ENCODE measurements at regions not wholly inside any gene's neighbourhood (a gene's known extent, or its start where the extent isn't known, plus 50 kb on each side); places are given as distances from the start of the nearest gene placed in this dataset.
A peak's percentile ranks its signal among the peaks of the same experiment; 100 is the strongest.

- 67 to 79% methylated on average over 3 of the region's 3 CpGs for WGBS, 2 experiments (ENCODE audit: low coverage in 1 of 2, low lambda C conversion rate in 2 of 2, missing lambda C conversion rate in 2 of 2)
- in situ Hi-C loops (cut with MboI): no loop called here
These were observed 63.4 kb upstream of the EXOC1L start for GRCh38 chr4:55756208-55756607.

GRCh38 chr4:55757356-55757952 is 62.1 kb upstream of the EXOC1L start:
- no peak for DNase-seq
- H3K4me1 ChIP-seq (ENCODE audit: insufficient read depth): peaks cover 22% of the 10 kb centered on the region
- H3K9me3 ChIP-seq (ENCODE audit: low read depth): no peaks in the 10 kb centered on the region
- H3K4me3 ChIP-seq: no peak overlapping the region
- no peaks in the 10 kb centered on the region for H3K9me2 ChIP-seq (ENCODE audit: insufficient read depth)
- H3F3A ChIP-seq (ENCODE audit: insufficient read depth): peaks cover 13% of the 10 kb centered on the region
- no peak overlapping the region for H3K27ac ChIP-seq
- H3K4me2 ChIP-seq (ENCODE audit: unreplicated experiment): peak overlapping the region; percentile 19
- no peaks in the 10 kb centered on the region for H4K20me1 ChIP-seq (ENCODE audit: insufficient read depth)
- no peak overlapping the region for H3K9ac ChIP-seq
- in situ Hi-C loops (cut with MboI): no loop called here
- TF ChIP-seq EZH2 (IDR thresholded peaks at IDR 0.05; ENCODE audit: insufficient read depth, poor library complexity, severe bottlenecking): no peak
- TF ChIP-seq EZH2phosphoT487 (IDR thresholded peaks at IDR 0.05; ENCODE audit: insufficient read depth, low read depth): no peak
- no peaks in the 10 kb centered on the region for H3K79me2 ChIP-seq (ENCODE audit: insufficient read depth)
- H3K27me3 ChIP-seq (replicated peaks; ENCODE audit: insufficient read depth): no peaks in the 10 kb centered on the region
- H2AFZ ChIP-seq: peak overlapping the region; percentile 60
- no peaks in the 10 kb centered on the region for H3K36me3 ChIP-seq (ENCODE audit: low read depth)

More at GRCh38 chr4:55756208-55756607, 63.4 kb upstream of the EXOC1L start:
- H3K4me1 ChIP-seq (ENCODE audit: insufficient read depth): peaks cover 22% of the 10 kb centered on the region
- H3K9me3 ChIP-seq (ENCODE audit: low read depth): no peaks in the 10 kb centered on the region
- no peaks in the 10 kb centered on the region for H4K20me1 ChIP-seq (ENCODE audit: insufficient read depth)
- H3K79me2 ChIP-seq (ENCODE audit: insufficient read depth): no peaks in the 10 kb centered on the region
- no peaks in the 10 kb centered on the region for H3K36me3 ChIP-seq (ENCODE audit: low read depth)
- H2AFZ ChIP-seq: no peak overlapping the region
- no peak for DNase-seq
- no peak overlapping the region for H3K9ac ChIP-seq
- H3K9me2 ChIP-seq (ENCODE audit: insufficient read depth): no peaks in the 10 kb centered on the region
- H3K27me3 ChIP-seq (replicated peaks; ENCODE audit: insufficient read depth): no peaks in the 10 kb centered on the region
- H3F3A ChIP-seq (ENCODE audit: insufficient read depth): peaks cover 13% of the 10 kb centered on the region
- H3K4me3 ChIP-seq: no peak overlapping the region
- TF ChIP-seq EZH2 (IDR thresholded peaks at IDR 0.05; ENCODE audit: insufficient read depth, poor library complexity, severe bottlenecking) (no peak), EZH2phosphoT487 (IDR thresholded peaks at IDR 0.05; ENCODE audit: insufficient read depth, low read depth) (no peak)
- H3K27ac ChIP-seq: no peak overlapping the region
- no peak overlapping the region for H3K4me2 ChIP-seq (ENCODE audit: unreplicated experiment)

GRCh38 chr4:55758066-55758465 is 61.5 kb upstream of the EXOC1L start:
- TF ChIP-seq EZH2 (IDR thresholded peaks at IDR 0.05; ENCODE audit: insufficient read depth, poor library complexity, severe bottlenecking): no peak
- TF ChIP-seq EZH2phosphoT487 (IDR thresholded peaks at IDR 0.05; ENCODE audit: insufficient read depth, low read depth): no peak
- H3K27me3 ChIP-seq (replicated peaks; ENCODE audit: insufficient read depth): no peaks in the 10 kb centered on the region
- H3K4me2 ChIP-seq (ENCODE audit: unreplicated experiment): peak overlapping the region; percentile 19
- in situ Hi-C loops (cut with MboI): no loop called here
- DNase-seq: peak; percentile 46
- no peaks in the 10 kb centered on the region for H3K79me2 ChIP-seq (ENCODE audit: insufficient read depth)
- WGBS, 2 experiments (ENCODE audit: low coverage in 1 of 2, low lambda C conversion rate in 2 of 2, missing lambda C conversion rate in 2 of 2): 17 to 22% methylated on average over 2 of the region's 2 CpGs
- H3K9ac ChIP-seq: no peak overlapping the region
- H3K4me1 ChIP-seq (ENCODE audit: insufficient read depth): peaks cover 22% of the 10 kb centered on the region
- H3K36me3 ChIP-seq (ENCODE audit: low read depth): no peaks in the 10 kb centered on the region
- H2AFZ ChIP-seq: peak overlapping the region; percentile 60
- no peak overlapping the region for H3K4me3 ChIP-seq
- H3K27ac ChIP-seq: no peak overlapping the region
- no peaks in the 10 kb centered on the region for H4K20me1 ChIP-seq (ENCODE audit: insufficient read depth)
- H3F3A ChIP-seq (ENCODE audit: insufficient read depth): peaks cover 13% of the 10 kb centered on the region
- no peaks in the 10 kb centered on the region for H3K9me3 ChIP-seq (ENCODE audit: low read depth)
- H3K9me2 ChIP-seq (ENCODE audit: insufficient read depth): no peaks in the 10 kb centered on the region

- Histone ChIP-seq H3K36me3 (ENCODE audit: low read depth) (no peaks in the 10 kb centered on the region), H3K4me1 (ENCODE audit: insufficient read depth) (peaks cover 22% of the 10 kb centered on the region), H3K9me2 (ENCODE audit: insufficient read depth) (no peaks in the 10 kb centered on the region), H3K9ac (no peak overlapping the region), H3K9me3 (ENCODE audit: low read depth) (no peaks in the 10 kb centered on the region), H3K27ac (no peak overlapping the region), H3K27me3 (replicated peaks; ENCODE audit: insufficient read depth) (no peaks in the 10 kb centered on the region), H3K4me3 (no peak overlapping the region), H3K4me2 (ENCODE audit: unreplicated experiment) (no peak overlapping the region), H3F3A (ENCODE audit: insufficient read depth) (peaks cover 13% of the 10 kb centered on the region), H4K20me1 (ENCODE audit: insufficient read depth) (no peaks in the 10 kb centered on the region), H3K79me2 (ENCODE audit: insufficient read depth) (no peaks in the 10 kb centered on the region), H2AFZ (peak overlapping the region; percentile 60; the same call in 1 of the 2 replicates)
- peak; percentile 3 for DNase-seq
- in situ Hi-C loops (cut with MboI): no loop called here
- TF ChIP-seq EZH2 (IDR thresholded peaks at IDR 0.05; ENCODE audit: insufficient read depth, poor library complexity, severe bottlenecking) (no peak), EZH2phosphoT487 (IDR thresholded peaks at IDR 0.05; ENCODE audit: insufficient read depth, low read depth) (no peak)
- 68 to 73% methylated on average over 4 of the region's 4 CpGs for WGBS, 2 experiments (ENCODE audit: low coverage in 1 of 2, low lambda C conversion rate in 2 of 2, missing lambda C conversion rate in 2 of 2)
These were observed 61.0 kb upstream of the EXOC1L start for GRCh38 chr4:55758570-55758969.

- Histone ChIP-seq H3K79me2 (ENCODE audit: insufficient read depth) (no peaks in the 10 kb centered on the region), H3K27ac (no peak overlapping the region), H4K20me1 (ENCODE audit: insufficient read depth) (no peaks in the 10 kb centered on the region), H3F3A (ENCODE audit: insufficient read depth) (peaks cover 6% of the 10 kb centered on the region), H3K9me2 (ENCODE audit: insufficient read depth) (no peaks in the 10 kb centered on the region), H3K27me3 (replicated peaks; ENCODE audit: insufficient read depth) (no peaks in the 10 kb centered on the region), H3K9me3 (ENCODE audit: low read depth) (no peaks in the 10 kb centered on the region), H3K4me3 (no peak overlapping the region), H2AFZ (no peak overlapping the region), H3K9ac (no peak overlapping the region), H3K4me2 (ENCODE audit: unreplicated experiment) (no peak overlapping the region), H3K36me3 (ENCODE audit: low read depth) (no peaks in the 10 kb centered on the region), H3K4me1 (ENCODE audit: insufficient read depth) (peaks cover 6% of the 10 kb centered on the region)
- 18 to 23% methylated on average over 3 of the region's 3 CpGs for WGBS, 2 experiments (ENCODE audit: low coverage in 1 of 2, low lambda C conversion rate in 2 of 2, missing lambda C conversion rate in 2 of 2)
- no peak for TF ChIP-seq EZH2 (IDR thresholded peaks at IDR 0.05; ENCODE audit: insufficient read depth, poor library complexity, severe bottlenecking)
- no peak for TF ChIP-seq EZH2phosphoT487 (IDR thresholded peaks at IDR 0.05; ENCODE audit: insufficient read depth, low read depth)
- DNase-seq: no peak
- in situ Hi-C loops (cut with MboI): no loop called here
These were observed 56.8 kb upstream of the EXOC1L start for GRCh38 chr4:55762819-55763218.
